NB4 (cell line): ENCODE measurements at regions not wholly inside any gene's neighbourhood (a gene's known extent, or its start where the extent isn't known, plus 50 kb on each side); places are given as distances from the start of the nearest gene placed in this dataset.

Experiments
- CTCF ChIP-seq: IDR thresholded peaks from one replicate; pipeline ENCODE4 v1.5.1; 2012; ENCODE audit warnings: low read depth, low read length
- POLR2A ChIP-seq: IDR thresholded peaks from 2 replicates; pipeline ENCODE4 v1.6.1; 2011; ENCODE audit warnings: mild to moderate bottlenecking; ENCODE audit not compliant: insufficient read length; ENCODE audit errors: extremely low read depth

- TF ChIP-seq CTCF, result no peak
- no peak for TF ChIP-seq POLR2A
Measured at GRCh38 chr12:98244136-98244535, 271.3 kb upstream of the TMPO start.
